Caco-2 (cell line): ENCODE measurements at regions not wholly inside any gene's neighbourhood (a gene's known extent, or its start where the extent isn't known, plus 50 kb on each side); places are given as distances from the start of the nearest gene placed in this dataset.
"Not testable (repeated sequence)": the region's sequence is repeated elsewhere in the genome, so short reads cannot be mapped to it uniquely, and the experiment has no call there.

Experiments
- BruUV-seq: library from RNA; stranded (reverse); fragments of 400-500 nt; replicated peaks from 2 replicates; lab custom pipeline; 2021; lab: Mats Ljungman, UMichigan
- CTCF ChIA-PET: fragments of 300-600 bp; sonication (Branson Sonifier 250); formaldehyde crosslinking; loops from one replicate; lab custom pipeline; 2022; ENCODE audit warnings: antibody characterized with exemption; lab: Charles Lee
- POLR2A ChIA-PET: fragments of 300-600 bp; sonication (Branson Sonifier 250); formaldehyde crosslinking; loops from one replicate; lab custom pipeline; 2022; ENCODE audit warnings: antibody characterized with exemption; lab: Charles Lee
- DNase-seq, 2 experiments: peaks; one replicate each; pipeline versions ENCODE4 v3.0.0 to v3.0.0-alpha.2; 2020 to 2022
- H3K27me3 ChIP-seq: replicated peaks from 2 replicates; pipeline ENCODE4 v1.6.0; 2011; ENCODE audit warnings: low read length; ENCODE audit not compliant: control insufficient read depth, insufficient read depth
- H3K36me3 ChIP-seq: 2 replicates; pipeline ENCODE4 v1.5.1; 2011; ENCODE audit warnings: low read length; ENCODE audit not compliant: control insufficient read depth, insufficient read depth
- H3K4me1 ChIP-seq: fragments of 250-450 bp; sonication (Bioruptor Pico); 2 replicates; pipeline ENCODE4 v1.5.1; 2020; ENCODE audit warnings: mild to moderate bottlenecking
- H3K4me3 ChIP-seq: 2 replicates; pipeline ENCODE4 v1.5.1; 2011; ENCODE audit warnings: low read depth, mild to moderate bottlenecking, control low read depth, low read length
- H3K9me3 ChIP-seq: fragments of 250-450 bp; sonication (Bioruptor Pico); 2 replicates; pipeline ENCODE4 v1.5.1; 2020; ENCODE audit warnings: mild to moderate bottlenecking, moderate library complexity
- H3K27ac Mint-ChIP-seq: one replicate; pipeline ENCODE4 v1.8.0; 2022; ENCODE audit warnings: mixed read lengths; ENCODE audit not compliant: unreplicated experiment
- H3K27me3 Mint-ChIP-seq: one replicate; pipeline ENCODE4 v1.8.0; 2022; ENCODE audit warnings: mixed read lengths; ENCODE audit not compliant: insufficient read depth, unreplicated experiment
- H3K36me3 Mint-ChIP-seq: one replicate; pipeline ENCODE4 v1.8.0; 2022; ENCODE audit warnings: mild to moderate bottlenecking, mixed read lengths; ENCODE audit not compliant: insufficient read depth, unreplicated experiment
- H3K4me1 Mint-ChIP-seq: one replicate; pipeline ENCODE4 v1.8.0; 2022; ENCODE audit warnings: low read depth, mixed read lengths; ENCODE audit not compliant: unreplicated experiment
- H3K4me3 Mint-ChIP-seq: one replicate; pipeline ENCODE4 v1.8.0; 2022; ENCODE audit warnings: mild to moderate bottlenecking, moderate library complexity, mixed read lengths; ENCODE audit not compliant: unreplicated experiment
- H3K9me3 Mint-ChIP-seq: one replicate; pipeline ENCODE4 v1.8.0; 2022; ENCODE audit warnings: mixed read lengths; ENCODE audit not compliant: unreplicated experiment
- CTCF ChIP-seq, 2 experiments: fragments of 200-600 bp in 1 of 2; IDR thresholded peaks; 1 replicate in 1 of 2; 2 replicates in 1 of 2; pipeline versions ENCODE4 v1.5.1 to v1.8.0; 2011 to 2022; ENCODE audit warnings: antibody characterized with exemption in 1 of 2, control low read depth in 1 of 2, inconsistent platforms in 1 of 2, low read depth in 1 of 2, low read length in 1 of 2, mild to moderate bottlenecking in 1 of 2, moderate library complexity in 1 of 2; ENCODE audit not compliant: insufficient read depth in 1 of 2, severe bottlenecking in 1 of 2, unreplicated experiment in 1 of 2
- intact Hi-C: fragments of 100-400 bp; cut with micrococcal nuclease; formaldehyde crosslinking; loops from one replicate; pipeline ENCODE4 v1.10.0; 2022; ENCODE audit not compliant: unreplicated experiment

- intact Hi-C loops, result no loop called here
- TF ChIP-seq CTCF (IDR thresholded peaks at IDR 0.05; ENCODE audit: insufficient read depth in 1 of 2, low read depth in 1 of 2, low read length in 1 of 2, severe bottlenecking in 1 of 2, unreplicated experiment in 1 of 2), result no peak
- no TSS peak for BruUV-seq
- H3K36me3 ChIP-seq, result no peaks in the 10 kb centered on the region
- CTCF ChIA-PET, result no interaction called here
- H3K27ac Mint-ChIP-seq, result no peak overlapping the region
- POLR2A ChIA-PET, result interaction anchor here (0.6 kb wide), 1 partner anchor 153 kb away, joined by 3 read pairs; no protein-coding TSS in a partner anchor
- H3K4me3 ChIP-seq, result no peak overlapping the region
- no peaks in the 10 kb centered on the region for H3K36me3 Mint-ChIP-seq
- peak in 1 of 2 experiments; percentile 7 for DNase-seq
- no peaks in the 10 kb centered on the region for H3K9me3 ChIP-seq
- H3K4me1 Mint-ChIP-seq, result no peaks in the 10 kb centered on the region
- no peak overlapping the region for H3K4me3 Mint-ChIP-seq
- H3K9me3 Mint-ChIP-seq, result no peaks in the 10 kb centered on the region
- H3K4me1 ChIP-seq, result peaks cover 4% of the 10 kb centered on the region; the same call in 1 of the 2 replicates
- no peaks in the 10 kb centered on the region for H3K27me3 ChIP-seq
- peaks cover 9% of the 10 kb centered on the region for H3K27me3 Mint-ChIP-seq
Measured at GRCh38 chr9:38126730-38127129, 57.7 kb upstream of the SHB start.

GRCh38 chr9:38125889-38126288 is 56.9 kb upstream of the SHB start:
- intact Hi-C loops, result no loop called here
- POLR2A ChIA-PET, result interaction anchor here (0.6 kb wide), 1 partner anchor 154 kb away, joined by 3 read pairs; no protein-coding TSS in a partner anchor
- no peak overlapping the region for H3K27ac Mint-ChIP-seq
- TF ChIP-seq CTCF (IDR thresholded peaks at IDR 0.05; ENCODE audit: insufficient read depth in 1 of 2, low read depth in 1 of 2, low read length in 1 of 2, severe bottlenecking in 1 of 2, unreplicated experiment in 1 of 2), result no peak
- H3K4me3 ChIP-seq, result no peak overlapping the region
- no peaks in the 10 kb centered on the region for H3K9me3 ChIP-seq
- H3K36me3 ChIP-seq, result no peaks in the 10 kb centered on the region
- H3K4me1 ChIP-seq, result peaks cover 2% of the 10 kb centered on the region; the same call in 1 of the 2 replicates
- BruUV-seq, result no TSS peak
- no peak overlapping the region for H3K4me3 Mint-ChIP-seq
- H3K27me3 ChIP-seq, result no peaks in the 10 kb centered on the region
- CTCF ChIA-PET, result no interaction called here
- no peaks in the 10 kb centered on the region for H3K36me3 Mint-ChIP-seq
- no peaks in the 10 kb centered on the region for H3K9me3 Mint-ChIP-seq
- H3K27me3 Mint-ChIP-seq, result peaks cover 11% of the 10 kb centered on the region
- H3K4me1 Mint-ChIP-seq, result no peaks in the 10 kb centered on the region
- DNase-seq, result no peak

GRCh38 chr9:38123359-38123758 is 54.3 kb upstream of the SHB start:
- H3K36me3 Mint-ChIP-seq, H3K4me3 Mint-ChIP-seq, DNase-seq, H3K9me3 ChIP-seq, H3K36me3 ChIP-seq, H3K27me3 ChIP-seq, H3K4me1 Mint-ChIP-seq, H3K27ac Mint-ChIP-seq, intact Hi-C loops, POLR2A ChIA-PET, H3K4me1 ChIP-seq, BruUV-seq, CTCF ChIA-PET, H3K4me3 ChIP-seq, H3K9me3 Mint-ChIP-seq: not testable (repeated sequence)
- peaks cover 11% of the 10 kb centered on the region for H3K27me3 Mint-ChIP-seq

- H3K36me3 Mint-ChIP-seq, result no peaks in the 10 kb centered on the region
- Histone ChIP-seq H3K36me3 (no peaks in the 10 kb centered on the region), H3K9me3 (no peaks in the 10 kb centered on the region), H3K4me1 (no peaks in the 10 kb centered on the region), H3K4me3 (no peak overlapping the region), H3K27me3 (no peaks in the 10 kb centered on the region)
- no TSS peak for BruUV-seq
- no peak overlapping the region for H3K27ac Mint-ChIP-seq
- CTCF ChIA-PET, result no interaction called here
- TF ChIP-seq CTCF (IDR thresholded peaks at IDR 0.05; ENCODE audit: insufficient read depth in 1 of 2, low read depth in 1 of 2, low read length in 1 of 2, severe bottlenecking in 1 of 2, unreplicated experiment in 1 of 2), result no peak
- peaks cover 8% of the 10 kb centered on the region for H3K27me3 Mint-ChIP-seq
- H3K4me3 Mint-ChIP-seq, result no peak overlapping the region
- no peak for DNase-seq
- no peaks in the 10 kb centered on the region for H3K4me1 Mint-ChIP-seq
- POLR2A ChIA-PET, result no interaction called here
- H3K9me3 Mint-ChIP-seq, result no peaks in the 10 kb centered on the region
- intact Hi-C loops, result no loop called here
Measured at GRCh38 chr9:38120961-38121360, 51.9 kb upstream of the SHB start.
